GM19395 (cell line): ENCODE measurements at regions not wholly inside any gene's neighbourhood (a gene's known extent, or its start where the extent isn't known, plus 50 kb on each side); places are given as distances from the start of the nearest gene placed in this dataset.
"Not testable (repeated sequence)": the region's sequence is repeated elsewhere in the genome, so short reads cannot be mapped to it uniquely, and the experiment has no call there.

Experiments used
- ATAC-seq: cut with Tn5 transposase; IDR thresholded peaks from one replicate; pipeline ENCODE4 v1.9.1; 2021; ENCODE audit warnings: mild to moderate bottlenecking, moderate library complexity; ENCODE audit not compliant: unreplicated experiment

GRCh38 chr2:131738533-131738932 lies 210.8 kb downstream of the CCDC74A start:
- not testable (repeated sequence) for ATAC-seq

- ATAC-seq = not testable (repeated sequence)
These were observed 211.3 kb downstream of the CCDC74A start for GRCh38 chr2:131738996-131739434.

- ATAC-seq = no peak
These were observed 226.2 kb downstream of the CCDC74A start for GRCh38 chr2:131753640-131754561.

GRCh38 chr2:131754929-131755720 lies 227.4 kb downstream of the CCDC74A start:
- ATAC-seq = no peak

GRCh38 chr2:131756141-131756907 lies 228.6 kb downstream of the CCDC74A start:
- ATAC-seq = no peak

GRCh38 chr2:131758941-131759340 lies 231.3 kb downstream of the CCDC74A start:
- not testable (repeated sequence) for ATAC-seq

GRCh38 chr2:131774955-131775555 lies 247.4 kb downstream of the CCDC74A start:
- ATAC-seq = not testable (repeated sequence)

- not testable (repeated sequence) for ATAC-seq
These were observed 248.3 kb downstream of the CCDC74A start for GRCh38 chr2:131775903-131776506.

GRCh38 chr2:131780446-131780845 lies 252.8 kb downstream of the CCDC74A start:
- not testable (repeated sequence) for ATAC-seq

- ATAC-seq = peak; percentile 17
These were observed 273.6 kb downstream of the CCDC74A start for GRCh38 chr2:131801210-131801744.

GRCh38 chr2:131801745-131802350 lies 274.2 kb downstream of the CCDC74A start:
- ATAC-seq = peak; percentile 92

GRCh38 chr2:131802351-131802836 lies 274.7 kb downstream of the CCDC74A start:
- ATAC-seq = peak; percentile 78

GRCh38 chr2:131803237-131803636 lies 275.5 kb downstream of the CCDC74A start:
- ATAC-seq = not testable (repeated sequence)

GRCh38 chr2:131812605-131813004 lies 284.9 kb downstream of the CCDC74A start:
- ATAC-seq = not testable (repeated sequence)

- not testable (repeated sequence) for ATAC-seq
These were observed 285.7 kb downstream of the CCDC74A start for GRCh38 chr2:131813378-131813777.

GRCh38 chr2:131818267-131818973 lies 290.7 kb downstream of the CCDC74A start:
- not testable (repeated sequence) for ATAC-seq

GRCh38 chr2:131822237-131822721 lies 294.6 kb downstream of the CCDC74A start:
- not testable (repeated sequence) for ATAC-seq

GRCh38 chr2:131823058-131823457 lies 295.4 kb downstream of the CCDC74A start:
- not testable (repeated sequence) for ATAC-seq
